ENCODE measurements at regions not wholly inside any gene's neighbourhood (a gene's known extent, or its start where the extent isn't known, plus 50 kb on each side); places are given as distances from the start of the nearest gene placed in this dataset.

DNA sequence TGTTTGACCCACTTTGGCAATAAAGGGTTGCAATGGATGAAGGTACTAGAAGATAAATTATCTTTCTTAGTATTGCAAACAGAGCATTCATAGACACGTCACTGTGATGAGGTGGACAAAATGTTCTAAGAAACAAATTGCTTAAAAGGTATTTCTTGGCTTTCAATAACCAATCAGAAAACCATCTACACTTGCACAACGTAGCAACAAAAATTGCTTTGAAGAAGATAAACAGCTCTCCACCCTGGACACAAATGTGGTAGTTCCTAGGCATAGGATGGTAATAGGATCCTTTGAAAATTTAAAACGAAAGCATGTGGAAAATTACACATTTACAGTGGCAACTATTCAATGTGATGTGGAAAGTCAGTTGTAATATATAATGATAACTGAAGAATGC, 439.9 kb upstream of the ETAA1 start:
- no peak overlapping the region for H3K27ac ChIP-seq (ENCODE audit: insufficient read depth, low read depth, low read length)
- H3K4me3 ChIP-seq (replicated peaks in 1 of 3; ENCODE audit: insufficient read depth in 1 of 3, low read depth in 1 of 3, low read length in 3 of 3): no peak overlapping the region
- no peaks in the 10 kb centered on the region for H3K9me1 ChIP-seq (replicated peaks; ENCODE audit: control insufficient read depth, extremely low read depth, insufficient read depth, low read length)
- FAIRE-seq (no peak), DNase-seq (ENCODE audit: low read depth, low spot score) (no peak)
- no TSS peak for BruUV-seq (replicated peaks)
- no peaks in the 10 kb centered on the region for H4K20me1 ChIP-seq (replicated peaks; ENCODE audit: control insufficient read depth, extremely low read depth, insufficient read depth, low read length)
- H3K9me3 ChIP-seq (replicated peaks; ENCODE audit: control insufficient read depth, insufficient read depth, low read length): no peaks in the 10 kb centered on the region
- no peaks in the 10 kb centered on the region for H3K27me3 ChIP-seq (ENCODE audit: control insufficient read depth in 2 of 2, insufficient read depth in 2 of 2, low read length in 2 of 2)
- ChIA-PET POLR2A (no interaction called here), CTCF (interaction anchor here (2.1 kb wide), 1 partner anchor 1317 kb away, joined by 4 read pairs; no protein-coding TSS in a partner anchor)
- H3K4me2 ChIP-seq (ENCODE audit: insufficient read depth, low read length): no peak overlapping the region
- dilution Hi-C loops (cut with MboI; ENCODE audit: extremely low pct_ligation_motif_present, low sequenced_read_pairs) (no loop called here), intact Hi-C loops (cut with micrococcal nuclease) (no loop called here)
- H3K4me1 ChIP-seq (ENCODE audit: control insufficient read depth, extremely low read depth, insufficient read depth, low read length): peaks cover 6% of the 10 kb centered on the region
- no peaks in the 10 kb centered on the region for H3K79me2 ChIP-seq (ENCODE audit: control insufficient read depth, insufficient read depth, low read length)
- H3K9ac ChIP-seq (replicated peaks; ENCODE audit: extremely low read depth, insufficient read depth, low read length): no peak overlapping the region
- H3K36me3 ChIP-seq (ENCODE audit: control insufficient read depth in 2 of 2, extremely low read depth in 1 of 2, insufficient read depth in 2 of 2, low read length in 2 of 2): no peaks in the 10 kb centered on the region
- TF ChIP-seq POLR2A (IDR thresholded peaks at IDR 0.05; ENCODE audit: low read depth, low read length) (no peak), JUN (IDR thresholded peaks at IDR 0.05; ENCODE audit: borderline replicate concordance, insufficient read depth, insufficient read length, low read depth) (no peak), FOS (IDR thresholded peaks at IDR 0.05; ENCODE audit: borderline replicate concordance, insufficient read depth, low read length) (no peak), EZH2 (IDR thresholded peaks at IDR 0.05; ENCODE audit: borderline replicate concordance, low read depth, low read length, severe bottlenecking) (no peak), POLR2AphosphoS5 (IDR thresholded peaks at IDR 0.05; ENCODE audit: insufficient read depth, low read depth, low read length) (no peak), MYC (IDR thresholded peaks at IDR 0.05; ENCODE audit: low read depth, low read length) (no peak), GATA2 (IDR thresholded peaks at IDR 0.05; ENCODE audit: insufficient read depth, insufficient read length, low read depth, low read length) (no peak)
- TF ChIP-seq, protein P1, sequence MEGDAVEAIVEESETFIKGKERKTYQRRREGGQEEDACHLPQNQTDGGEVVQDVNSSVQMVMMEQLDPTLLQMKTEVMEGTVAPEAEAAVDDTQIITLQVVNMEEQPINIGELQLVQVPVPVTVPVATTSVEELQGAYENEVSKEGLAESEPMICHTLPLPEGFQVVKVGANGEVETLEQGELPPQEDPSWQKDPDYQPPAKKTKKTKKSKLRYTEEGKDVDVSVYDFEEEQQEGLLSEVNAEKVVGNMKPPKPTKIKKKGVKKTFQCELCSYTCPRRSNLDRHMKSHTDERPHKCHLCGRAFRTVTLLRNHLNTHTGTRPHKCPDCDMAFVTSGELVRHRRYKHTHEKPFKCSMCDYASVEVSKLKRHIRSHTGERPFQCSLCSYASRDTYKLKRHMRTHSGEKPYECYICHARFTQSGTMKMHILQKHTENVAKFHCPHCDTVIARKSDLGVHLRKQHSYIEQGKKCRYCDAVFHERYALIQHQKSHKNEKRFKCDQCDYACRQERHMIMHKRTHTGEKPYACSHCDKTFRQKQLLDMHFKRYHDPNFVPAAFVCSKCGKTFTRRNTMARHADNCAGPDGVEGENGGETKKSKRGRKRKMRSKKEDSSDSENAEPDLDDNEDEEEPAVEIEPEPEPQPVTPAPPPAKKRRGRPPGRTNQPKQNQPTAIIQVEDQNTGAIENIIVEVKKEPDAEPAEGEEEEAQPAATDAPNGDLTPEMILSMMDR (IDR thresholded peaks at IDR 0.05; ENCODE audit: extremely low read depth in 1 of 2, insufficient read depth in 1 of 2, low read depth in 1 of 2, low read length in 2 of 2): no peak
- TF ChIP-seq, protein P2, sequence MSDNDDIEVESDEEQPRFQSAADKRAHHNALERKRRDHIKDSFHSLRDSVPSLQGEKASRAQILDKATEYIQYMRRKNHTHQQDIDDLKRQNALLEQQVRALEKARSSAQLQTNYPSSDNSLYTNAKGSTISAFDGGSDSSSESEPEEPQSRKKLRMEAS (IDR thresholded peaks at IDR 0.05; ENCODE audit: insufficient read depth, insufficient read length): no peak
- H2AFZ ChIP-seq (ENCODE audit: low read depth, low read length): no peak overlapping the region

Data from endothelial cell of umbilical vein (primary cell).